HG02642 (cell line): ENCODE measurements at regions not wholly inside any gene's neighbourhood (a gene's known extent, or its start where the extent isn't known, plus 50 kb on each side); places are given as distances from the start of the nearest gene placed in this dataset.

Source experiments
- ATAC-seq: cut with Tn5 transposase; IDR thresholded peaks from one replicate; pipeline ENCODE4 v1.9.1; 2021; ENCODE audit warnings: mild to moderate bottlenecking; ENCODE audit not compliant: unreplicated experiment, poor library complexity

DNA sequence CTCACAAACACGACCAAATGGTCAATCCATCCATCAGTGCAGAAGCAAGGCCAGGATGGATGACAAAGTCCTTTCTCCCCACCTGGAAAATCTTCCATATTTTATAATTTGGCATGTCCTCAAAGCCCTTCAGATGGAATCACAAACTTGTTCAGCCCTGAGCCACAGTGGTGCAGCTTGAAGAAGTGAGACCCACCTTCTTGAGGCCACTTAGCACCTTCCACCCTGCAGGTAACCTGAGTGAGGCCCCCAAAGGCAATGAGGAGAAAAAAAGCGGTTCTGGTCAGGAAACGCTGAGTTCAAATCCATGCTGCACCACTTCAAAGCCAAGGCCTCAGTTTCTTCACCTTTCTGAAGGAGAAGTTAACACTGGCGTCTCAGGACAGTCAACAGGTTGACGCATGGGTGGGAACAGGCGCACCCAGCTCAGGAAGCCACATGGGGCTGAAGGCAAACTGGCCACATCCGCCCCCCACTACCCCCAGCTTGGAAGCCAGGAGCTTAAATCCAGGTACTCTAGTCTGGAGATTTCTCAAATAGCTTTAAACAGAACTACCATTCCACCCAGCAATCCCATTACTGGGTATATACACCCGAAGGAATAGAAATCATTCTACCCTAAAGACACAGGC is 320.4 kb downstream of the BCL11B start:
- ATAC-seq: no peak

DNA sequence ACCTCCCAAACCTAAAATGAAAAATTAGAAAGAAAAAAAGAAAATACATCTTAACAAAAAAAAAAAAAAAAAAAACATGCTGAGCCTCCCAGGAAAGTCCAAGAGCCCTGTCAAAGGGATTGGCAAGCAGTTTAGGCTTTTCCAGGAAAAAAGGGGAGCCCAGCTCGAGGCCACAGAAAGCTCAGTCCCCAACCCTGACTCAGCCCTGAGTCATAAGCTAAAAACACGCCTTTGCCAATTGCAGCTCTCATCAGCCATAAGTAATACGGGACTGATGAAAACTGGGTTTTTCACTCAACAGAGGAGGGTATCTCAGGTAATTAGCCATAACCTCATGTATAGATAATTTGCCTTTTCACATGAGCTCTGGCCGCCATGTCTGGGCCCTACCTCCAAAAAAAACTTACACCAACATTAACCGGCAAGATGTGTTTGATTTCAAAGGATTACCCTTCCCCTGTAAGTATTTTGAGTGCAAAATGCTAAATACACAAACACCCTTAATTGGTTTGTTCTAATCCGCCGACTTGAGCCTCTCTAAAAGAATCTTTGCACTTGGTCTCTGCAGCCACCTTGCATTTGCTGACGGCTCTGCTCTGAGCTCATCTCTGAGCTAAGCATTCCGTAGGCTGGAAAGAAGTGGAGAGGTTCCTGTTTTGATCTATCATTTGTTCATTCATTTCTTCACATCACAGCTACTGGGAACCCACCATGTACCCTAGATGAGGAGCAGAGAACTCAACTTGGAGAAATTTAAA is 319.2 kb downstream of the BCL11B start:
- ATAC-seq: no peak

DNA sequence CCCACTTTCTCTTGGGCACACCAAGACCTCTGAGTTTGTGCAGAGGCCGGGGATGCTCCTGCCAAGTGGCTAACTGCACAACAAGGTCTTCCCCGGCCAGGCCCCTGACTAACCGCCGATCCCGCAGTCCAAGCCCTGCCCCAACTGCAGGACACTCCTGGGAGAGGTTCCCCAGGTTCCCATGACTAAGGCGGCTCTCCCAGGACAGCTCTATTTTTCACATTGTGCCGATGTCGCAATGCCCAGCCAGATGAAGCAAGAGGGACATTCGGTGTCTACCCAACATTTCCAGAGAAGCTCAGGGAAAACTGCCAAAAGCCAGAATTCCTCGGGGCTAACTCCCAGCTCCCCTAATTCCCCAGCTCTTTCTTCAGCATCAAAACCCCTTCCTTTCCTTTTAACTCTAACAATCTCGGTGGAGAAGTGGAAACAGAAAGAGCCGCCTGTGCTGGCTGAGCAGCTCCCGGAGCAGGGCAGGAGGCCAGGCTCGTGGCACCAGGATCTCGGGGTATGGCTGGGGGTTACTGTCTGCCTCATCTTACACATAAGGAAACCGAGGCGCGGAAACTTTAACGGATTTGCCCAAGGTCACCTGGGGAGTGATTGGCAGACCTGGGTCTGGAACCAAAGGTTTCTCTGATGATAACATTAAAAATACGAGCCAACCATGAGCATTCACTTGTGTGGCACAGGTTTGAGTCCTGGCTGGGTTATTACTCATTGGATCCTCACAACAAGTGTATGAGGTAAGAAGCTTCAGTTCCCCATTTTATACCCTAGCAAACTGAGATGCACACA is 318.2 kb downstream of the BCL11B start:
- ATAC-seq: no peak

DNA sequence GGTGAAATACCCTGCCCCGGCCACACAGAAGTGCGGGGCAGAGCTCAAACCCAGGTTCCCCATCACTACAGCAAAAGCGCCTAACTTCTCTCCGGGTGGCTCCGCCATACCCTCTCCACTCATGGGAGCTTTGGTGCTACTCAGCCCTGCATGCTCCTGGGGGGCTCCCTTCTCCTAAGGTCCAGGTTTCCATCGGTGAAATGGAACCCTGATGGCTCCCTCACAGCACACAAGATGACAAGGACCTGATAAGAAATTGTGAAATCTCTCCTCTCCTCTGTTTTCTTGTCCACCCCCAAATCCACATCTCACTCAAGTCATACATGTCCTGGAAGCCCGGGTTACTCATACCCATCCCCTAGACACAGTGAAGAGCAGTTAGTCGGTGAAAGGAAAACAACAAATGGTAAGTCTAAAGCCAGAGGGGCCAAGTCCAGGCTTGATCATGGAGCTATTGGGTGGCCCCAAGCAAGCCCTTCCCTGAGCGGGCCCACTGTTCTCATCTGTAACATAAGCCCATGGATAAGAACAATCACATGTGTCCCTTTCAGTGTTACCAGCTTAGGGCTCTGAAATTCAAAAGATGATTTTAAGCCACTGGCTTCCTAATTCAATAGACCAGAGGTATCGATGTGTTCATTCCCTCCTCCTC is 317.5 kb downstream of the BCL11B start:
- ATAC-seq: no peak

DNA sequence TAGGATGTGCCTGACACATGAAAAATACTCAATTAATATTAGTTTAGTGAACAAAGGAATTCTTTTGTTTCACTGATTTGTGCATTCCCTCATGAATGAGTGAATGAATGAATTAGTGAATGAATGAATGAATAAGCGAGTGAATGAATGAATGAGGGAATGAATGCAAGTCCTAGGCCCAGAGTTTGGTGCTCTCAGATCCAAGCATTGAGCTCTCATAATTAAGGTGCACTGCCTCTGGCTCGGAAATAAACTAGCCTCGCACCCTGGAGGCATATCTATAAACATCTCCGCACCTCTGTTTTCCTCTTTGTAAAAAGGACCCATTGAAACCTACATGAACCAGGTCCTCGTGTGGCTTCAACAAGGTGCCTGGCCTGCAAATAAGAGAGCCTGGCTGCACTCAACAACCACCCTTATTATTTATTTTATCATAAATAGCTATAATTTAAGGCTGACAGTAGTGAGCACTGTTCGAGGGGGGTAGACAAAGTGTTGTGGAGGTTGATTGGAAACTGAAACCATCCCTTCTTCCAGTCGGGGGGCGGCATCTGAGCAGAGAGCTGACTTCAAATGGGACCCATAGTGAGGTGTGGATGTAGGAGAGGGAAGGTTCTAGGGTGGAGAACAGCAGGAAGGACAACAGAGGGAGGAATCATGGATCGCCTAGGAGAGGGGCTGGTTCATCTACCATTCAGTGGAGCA is 316.8 kb downstream of the BCL11B start:
- no peak for ATAC-seq

DNA sequence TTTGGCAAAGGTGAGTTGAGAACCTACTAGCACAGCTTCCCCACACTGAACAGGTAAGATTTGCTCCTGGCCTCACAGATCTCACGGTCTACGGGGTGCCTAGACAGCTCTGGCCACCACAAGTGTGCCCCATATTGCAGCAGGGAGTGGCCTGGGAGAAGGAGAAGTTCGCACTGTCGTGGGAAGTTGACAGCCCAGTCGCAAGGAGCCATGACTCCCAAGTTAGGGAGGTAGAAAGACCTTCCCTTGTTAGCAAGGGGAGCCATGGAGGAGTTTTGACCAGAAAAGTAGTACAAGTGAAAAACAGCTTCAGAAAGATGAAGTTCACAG is 316.3 kb downstream of the BCL11B start:
- no peak for ATAC-seq

DNA sequence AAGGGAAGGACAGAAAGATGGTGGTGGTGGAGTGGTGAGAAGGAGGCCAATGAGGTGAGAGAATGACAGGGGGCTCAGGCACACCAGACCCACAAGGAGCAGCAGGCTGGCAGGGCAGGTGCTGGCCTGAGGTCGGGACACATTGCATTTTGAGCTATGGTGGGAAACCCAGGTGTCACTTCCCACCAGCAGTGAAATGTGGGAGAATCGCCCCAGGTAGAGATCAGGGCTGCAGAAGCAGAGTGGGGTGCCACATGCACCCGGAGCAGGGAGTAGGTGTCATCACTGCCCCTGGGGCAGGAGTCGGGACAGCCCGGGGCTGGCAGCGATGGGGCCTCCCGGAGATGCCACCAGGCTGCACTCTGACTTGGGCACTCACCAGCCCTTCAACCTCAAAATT is 315.8 kb downstream of the BCL11B start:
- ATAC-seq: no peak

DNA sequence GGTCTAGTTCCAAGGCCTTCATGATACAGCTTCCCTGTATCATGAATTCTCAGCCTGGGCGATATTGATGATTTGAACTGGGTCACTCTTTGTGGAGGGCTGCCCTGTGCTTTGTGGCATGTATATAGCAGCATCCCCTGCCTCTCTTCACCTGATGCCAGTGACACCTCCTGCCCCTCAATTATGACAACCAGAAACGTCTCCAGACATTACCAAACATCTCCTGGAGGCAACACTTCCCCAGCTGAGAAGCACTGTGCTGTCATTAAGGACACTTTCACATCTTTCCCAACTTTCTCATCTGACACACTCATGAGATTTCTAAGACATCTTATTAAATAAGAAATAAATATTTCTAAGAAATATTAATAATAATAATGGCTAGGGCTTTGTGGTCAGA is 315.3 kb downstream of the BCL11B start:
- ATAC-seq: no peak

DNA sequence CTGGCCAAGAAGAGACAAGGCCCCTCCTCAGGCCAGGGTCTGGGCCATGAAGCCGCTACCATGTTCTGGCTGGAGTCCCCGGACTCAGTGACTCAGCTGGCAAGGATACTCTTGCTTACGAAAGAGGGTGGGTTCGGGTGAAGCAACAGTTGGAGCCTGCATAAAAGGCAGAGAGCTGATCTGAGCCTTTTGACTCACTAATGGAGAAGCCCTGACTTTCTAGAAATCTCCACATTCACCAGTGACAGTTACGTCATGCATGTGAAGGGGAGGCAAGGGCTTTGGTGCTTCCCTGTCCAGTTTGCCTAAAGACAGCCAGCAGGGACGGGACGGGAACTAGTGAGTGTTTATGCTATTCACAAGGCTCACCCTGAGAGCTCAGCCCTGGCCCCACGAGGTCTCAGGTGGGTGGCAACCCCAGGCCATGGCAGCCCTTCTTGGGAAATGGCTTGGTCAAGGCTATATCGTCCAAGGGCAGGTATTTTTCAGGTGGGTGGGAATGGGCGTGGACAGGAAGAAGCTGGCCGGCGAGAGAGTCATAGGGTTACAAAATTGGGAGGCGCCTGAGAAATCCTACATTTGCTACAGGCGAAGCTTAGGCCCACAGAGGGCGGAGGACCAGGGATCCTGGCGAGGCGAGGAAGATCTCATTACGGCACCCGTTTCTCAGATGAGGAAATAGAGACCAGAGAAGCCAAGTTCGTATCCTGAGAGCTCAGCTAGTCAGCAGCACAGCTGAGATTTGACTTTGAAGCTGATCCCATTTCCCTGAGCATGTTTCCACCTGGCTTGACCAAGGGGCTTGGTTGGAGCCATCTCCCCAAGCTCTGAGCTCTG is 314.6 kb downstream of the BCL11B start:
- ATAC-seq: no peak

DNA sequence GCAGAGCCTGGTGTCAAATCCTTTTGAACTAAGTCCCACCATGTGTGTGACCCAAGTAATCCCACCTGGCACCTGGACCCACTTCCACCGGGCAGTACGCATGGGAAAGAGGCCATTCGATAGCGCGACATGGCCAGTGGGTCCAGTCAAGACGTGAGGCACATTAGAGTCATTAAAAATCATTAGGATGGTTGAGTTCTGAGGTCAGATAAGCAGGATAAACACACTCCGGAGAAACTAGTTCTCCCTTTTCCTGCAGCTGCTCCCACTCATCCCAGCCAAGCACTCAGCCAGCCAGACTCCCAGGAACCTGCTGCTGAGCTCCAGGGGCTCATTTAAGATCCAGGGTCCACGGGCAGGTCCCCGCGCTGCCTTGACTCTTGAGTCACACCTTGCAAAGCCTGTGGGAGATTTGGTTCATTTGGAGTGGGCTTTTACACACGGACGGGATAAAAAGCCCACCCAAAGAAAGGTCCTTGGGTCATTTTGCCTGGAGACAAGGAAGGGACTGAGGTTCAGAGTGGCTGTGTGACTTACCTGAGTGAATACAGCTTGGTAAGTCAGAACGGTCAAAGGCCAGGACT is 313.9 kb downstream of the BCL11B start:
- ATAC-seq: no peak

DNA sequence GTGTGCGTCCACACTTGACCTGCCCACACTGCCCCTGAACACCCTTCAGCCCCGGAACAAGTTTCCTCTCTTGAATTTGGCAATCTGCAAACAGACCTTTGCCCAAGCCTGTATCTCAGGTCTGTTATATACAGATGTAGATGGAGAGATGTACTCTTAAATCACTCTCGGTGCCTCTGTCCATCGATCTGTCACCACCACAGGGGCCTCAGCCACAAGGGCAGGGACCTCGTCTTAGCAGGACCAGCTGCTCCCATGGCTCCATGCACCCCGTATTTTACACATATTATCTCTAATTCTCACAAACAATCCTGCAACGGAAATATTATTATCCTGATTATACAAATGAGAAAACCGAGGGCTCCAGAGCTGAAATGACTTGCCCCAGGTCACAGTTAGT is 313.4 kb downstream of the BCL11B start:
- no peak for ATAC-seq

DNA sequence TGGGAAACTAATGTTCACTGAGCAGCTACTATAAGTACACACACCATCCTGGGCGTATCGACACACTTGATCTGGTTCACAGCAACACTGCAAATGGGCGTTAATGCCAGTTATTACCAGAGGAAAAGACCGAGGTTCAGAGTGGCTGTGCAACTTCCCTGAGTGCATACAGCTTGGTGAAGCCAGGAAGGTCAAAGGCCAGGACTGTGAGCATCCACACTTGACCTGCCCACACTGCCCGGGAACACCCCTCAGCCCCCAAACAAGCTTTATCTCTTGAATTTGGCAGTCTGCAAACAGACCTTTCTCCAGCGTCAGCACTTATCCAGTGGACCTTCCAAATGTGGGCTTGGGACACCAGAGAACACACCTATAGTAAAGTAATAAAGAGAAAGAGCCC is 312.6 kb downstream of the BCL11B start:
- ATAC-seq: no peak

DNA sequence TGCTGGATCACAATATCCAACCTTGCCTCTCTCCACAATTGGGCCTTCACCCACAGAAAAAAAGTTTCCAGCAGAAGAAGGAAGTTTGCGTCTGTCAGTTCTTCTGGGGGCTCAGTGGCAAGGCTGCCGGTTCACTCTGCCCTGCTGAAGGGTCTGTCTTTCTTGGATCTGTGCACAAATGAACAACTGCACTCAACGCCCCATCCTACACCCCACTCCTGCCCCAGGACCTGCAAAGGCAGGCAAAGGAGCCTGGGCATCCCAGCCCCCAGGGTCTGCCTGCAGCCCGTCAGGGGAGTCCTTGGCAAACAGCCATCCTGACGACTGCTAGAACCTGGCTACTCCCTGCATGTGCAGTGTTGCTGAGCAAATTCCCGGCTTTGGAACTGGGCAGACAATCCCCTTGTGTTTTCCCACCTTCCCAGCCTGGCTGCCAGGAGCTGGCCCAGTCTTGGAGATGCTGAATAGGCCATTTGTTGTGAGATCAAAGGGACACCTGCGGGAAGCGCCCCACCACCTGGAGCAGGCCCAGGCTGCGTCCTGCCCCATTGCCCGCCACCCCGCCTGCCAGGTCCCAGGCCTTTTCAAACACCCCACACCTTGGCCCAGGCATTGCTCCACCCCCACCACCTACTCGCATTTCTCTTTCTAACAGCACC is 311.9 kb downstream of the BCL11B start:
- ATAC-seq: no peak

DNA sequence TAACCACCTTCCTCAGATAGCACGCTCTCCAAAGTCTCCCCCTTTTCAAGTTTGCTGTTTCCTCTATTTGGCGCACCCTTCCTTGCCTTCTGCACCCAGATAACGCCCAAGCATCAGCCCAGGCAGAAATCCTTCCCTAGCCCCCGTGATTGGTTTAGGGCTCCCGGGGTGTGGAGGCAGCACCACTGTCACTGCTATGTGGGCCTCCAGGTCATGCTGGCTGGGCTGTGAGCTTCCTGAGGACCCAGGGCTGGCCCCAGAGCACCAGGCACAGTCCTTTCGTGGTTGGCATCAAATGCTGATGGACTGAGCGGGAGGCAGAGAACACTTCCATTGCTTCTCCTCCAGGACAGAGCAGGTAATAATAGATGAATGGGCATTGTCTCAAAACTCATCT is 311.4 kb downstream of the BCL11B start:
- no peak for ATAC-seq

DNA sequence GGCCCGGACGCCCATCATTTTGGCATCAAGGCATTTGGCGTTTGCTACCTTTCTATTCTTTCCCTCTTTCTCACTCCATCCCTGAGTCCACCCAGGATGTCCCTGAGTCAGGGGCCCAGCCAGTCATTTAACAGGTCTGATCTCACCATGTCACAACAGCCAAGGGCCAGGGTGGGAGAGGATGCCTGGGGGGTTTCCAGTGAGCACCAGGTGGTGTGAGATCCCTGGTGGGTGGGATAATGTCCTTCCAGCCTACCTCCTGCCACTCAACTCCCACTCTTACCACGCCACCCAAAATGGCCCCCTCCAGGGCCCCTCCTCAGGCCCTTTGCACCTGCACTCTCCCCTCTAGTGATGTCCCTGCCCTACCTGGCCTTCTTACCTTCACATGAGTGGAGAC is 310.8 kb downstream of the BCL11B start:
- ATAC-seq: no peak

DNA sequence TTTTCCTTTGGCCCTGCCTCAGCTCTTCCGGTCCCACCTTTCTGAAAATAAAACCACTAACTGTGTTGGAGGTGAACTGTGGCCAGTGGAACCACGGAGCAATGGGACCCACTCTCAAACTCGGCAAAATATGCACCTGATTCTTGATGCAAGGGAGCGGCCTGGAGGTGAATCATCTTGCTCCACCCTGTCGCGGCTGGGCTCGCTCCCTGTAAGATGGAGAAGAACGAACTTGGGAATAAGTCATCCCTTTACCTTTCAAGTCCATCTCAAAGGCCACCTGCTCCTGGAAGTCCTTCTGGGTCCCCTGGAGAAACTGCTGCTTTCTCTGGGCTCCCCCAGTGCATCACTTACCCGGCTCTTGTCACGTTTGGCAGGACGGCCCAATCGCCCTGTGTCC is 309.9 kb downstream of the BCL11B start:
- no peak for ATAC-seq

DNA sequence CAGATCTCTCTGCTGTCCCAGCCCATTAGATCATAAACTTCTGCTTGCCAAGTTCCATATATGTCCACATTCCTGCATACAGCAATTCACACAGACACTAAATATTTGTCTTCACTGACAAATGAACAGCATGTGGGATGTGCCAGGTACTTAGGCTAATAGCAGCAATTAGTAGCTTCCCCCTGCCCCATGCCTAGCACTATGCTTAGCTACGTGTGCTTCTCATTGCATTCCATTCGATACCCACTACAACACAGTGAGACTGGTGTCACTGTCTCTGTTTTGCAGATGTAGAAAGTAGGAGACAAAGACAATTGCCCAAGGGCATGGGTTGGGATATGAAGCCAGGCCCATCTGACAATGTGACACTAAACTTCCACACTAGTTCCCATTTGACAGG is 308.4 kb downstream of the BCL11B start:
- no peak for ATAC-seq

DNA sequence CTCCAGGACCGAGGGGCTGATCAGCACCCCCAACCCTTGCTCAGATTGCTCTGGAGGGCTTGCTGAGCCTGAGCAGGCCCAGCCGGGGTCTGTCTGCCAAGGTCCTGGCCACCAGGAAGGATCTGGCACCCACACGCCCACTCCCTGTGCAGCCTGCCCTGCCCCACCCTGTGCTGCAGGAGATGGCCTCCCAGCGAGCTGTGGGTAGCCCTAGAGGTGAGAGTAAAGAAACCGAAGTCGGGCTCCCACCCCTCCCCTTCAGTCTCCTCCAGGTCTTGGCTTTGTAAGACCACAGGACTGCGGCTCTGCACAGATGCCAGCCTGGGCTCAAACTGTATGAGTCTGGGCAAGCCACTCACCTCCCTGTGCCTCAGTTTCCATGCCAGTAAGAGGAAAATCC is 307.8 kb downstream of the BCL11B start:
- ATAC-seq: no peak

DNA sequence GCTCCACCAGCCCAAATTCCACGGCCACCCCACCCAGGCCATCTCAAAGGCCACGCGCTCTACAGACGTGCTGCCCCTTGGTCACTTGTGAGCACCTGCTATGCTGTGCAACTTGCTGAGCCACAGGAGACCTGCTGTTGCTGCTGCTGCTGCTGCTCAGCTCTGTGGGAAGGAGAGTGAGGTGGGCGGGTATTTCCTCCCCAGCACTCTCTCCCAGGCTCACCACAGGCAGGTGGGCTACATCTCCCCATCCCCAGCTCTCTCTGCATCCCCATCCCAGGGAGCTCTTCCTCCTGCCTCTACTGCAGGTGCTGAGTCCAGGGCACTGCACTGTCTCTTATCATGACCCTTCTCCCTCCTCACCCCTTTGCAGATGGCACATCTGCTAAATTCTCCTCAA is 306.9 kb downstream of the BCL11B start:
- no peak for ATAC-seq
